Mammary epithelial cell (primary cell): ENCODE measurements at regions not wholly inside any gene's neighbourhood (a gene's known extent, or its start where the extent isn't known, plus 50 kb on each side); places are given as distances from the start of the nearest gene placed in this dataset.

Source experiments
- CTCF ChIP-seq, 2 donors: IDR thresholded peaks in 1 of 2; conservative IDR thresholded peaks in 1 of 2; 2 replicates each; pipeline ENCODE4 v1.5.1; 2011 to 2012; ENCODE audit warnings: inconsistent platforms in 2 of 2, low read length in 2 of 2, mild to moderate bottlenecking in 2 of 2, control low read depth in 1 of 2, low read depth in 1 of 2; ENCODE audit not compliant: insufficient read depth in 1 of 2; ENCODE audit errors: extremely low read depth in 1 of 2
- EZH2 ChIP-seq: IDR thresholded peaks from 2 replicates; pipeline ENCODE4 v1.6.1; 2012; ENCODE audit warnings: low read length, inconsistent platforms, borderline replicate concordance

- no peak for TF ChIP-seq EZH2
- TF ChIP-seq CTCF (conservative IDR thresholded peaks at IDR 0.05 in 1 of 2, IDR thresholded peaks at IDR 0.05 in 1 of 2; ENCODE audit: extremely low read depth in 1 of 2, insufficient read depth in 1 of 2, low read depth in 1 of 2, low read length in 2 of 2): no peak
Observed at GRCh38 chr12:75822416-75822815, 209.2 kb downstream of the PHLDA1 start.
